NB4 (cell line): ENCODE measurements at regions not wholly inside any gene's neighbourhood (a gene's known extent, or its start where the extent isn't known, plus 50 kb on each side); places are given as distances from the start of the nearest gene placed in this dataset.

ENCODE experiments used
- DNase-seq: peaks from one replicate; pipeline ENCODE4 v3.0.0; 2010; ENCODE audit warnings: low read depth
- H3K4me3 ChIP-seq: one replicate; pipeline ENCODE4 v1.5.1; 2011; ENCODE audit warnings: mild to moderate bottlenecking, low read depth, low read length, moderate library complexity
- MYC ChIP-seq: IDR thresholded peaks from 2 replicates; pipeline ENCODE4 v1.6.1; 2011; ENCODE audit warnings: low read depth, low read length
- POLR2A ChIP-seq: IDR thresholded peaks from 2 replicates; pipeline ENCODE4 v1.6.1; 2011; ENCODE audit warnings: mild to moderate bottlenecking; ENCODE audit not compliant: insufficient read length; ENCODE audit errors: extremely low read depth
- TF ChIP-seq, protein P1 (sequence below): IDR thresholded peaks from 2 replicates; pipeline ENCODE4 v1.6.1; 2011; ENCODE audit warnings: low read depth, low read length
- TF ChIP-seq, protein P2 (sequence below): IDR thresholded peaks from one replicate; pipeline ENCODE4 v1.5.1; 2012; ENCODE audit warnings: low read depth, low read length

DNA sequence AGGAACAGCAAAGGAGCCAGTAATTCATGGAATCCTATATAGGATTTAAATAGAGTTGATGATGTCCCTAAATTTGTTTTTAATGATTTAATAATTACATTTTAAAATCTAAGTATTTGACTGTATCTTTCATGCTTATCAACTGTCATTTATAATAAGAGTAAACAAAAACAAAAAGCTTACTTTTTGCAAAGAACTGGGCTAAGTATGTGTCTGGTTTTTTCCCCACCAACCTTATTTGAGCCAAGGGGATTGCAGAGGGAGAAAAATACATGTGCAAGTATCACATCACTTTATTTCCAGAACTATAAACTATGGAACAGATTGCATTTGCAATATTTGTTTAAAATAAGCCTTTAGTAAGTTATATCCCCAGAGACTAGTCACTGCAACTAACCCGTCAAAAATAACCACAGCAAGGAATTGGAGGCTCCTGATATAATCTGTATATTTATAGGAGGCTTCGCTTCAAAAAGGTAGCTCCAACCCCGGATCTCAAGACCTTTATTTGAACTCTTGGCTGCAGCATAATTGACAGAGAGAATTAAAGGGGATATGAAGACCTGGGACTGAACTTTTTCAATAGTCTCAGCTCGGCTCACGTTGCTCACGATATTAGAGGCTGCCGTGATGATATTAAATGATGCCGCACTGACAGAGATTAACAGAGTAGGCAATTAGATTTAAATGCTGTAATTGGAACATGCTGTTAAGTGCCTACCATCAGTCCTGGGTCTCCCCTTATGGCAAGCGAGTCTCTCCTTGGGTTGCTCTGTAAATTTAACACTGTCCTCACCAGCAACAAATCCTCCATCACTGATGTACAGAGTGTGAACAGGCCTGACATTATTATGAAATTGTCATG lies 329.1 kb upstream of the NFIA start:
- H3K4me3 ChIP-seq = no peak overlapping the region
- TF ChIP-seq, protein P1, sequence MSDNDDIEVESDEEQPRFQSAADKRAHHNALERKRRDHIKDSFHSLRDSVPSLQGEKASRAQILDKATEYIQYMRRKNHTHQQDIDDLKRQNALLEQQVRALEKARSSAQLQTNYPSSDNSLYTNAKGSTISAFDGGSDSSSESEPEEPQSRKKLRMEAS = no peak
- no peak for TF ChIP-seq MYC
- TF ChIP-seq POLR2A = no peak
- TF ChIP-seq, protein P2, sequence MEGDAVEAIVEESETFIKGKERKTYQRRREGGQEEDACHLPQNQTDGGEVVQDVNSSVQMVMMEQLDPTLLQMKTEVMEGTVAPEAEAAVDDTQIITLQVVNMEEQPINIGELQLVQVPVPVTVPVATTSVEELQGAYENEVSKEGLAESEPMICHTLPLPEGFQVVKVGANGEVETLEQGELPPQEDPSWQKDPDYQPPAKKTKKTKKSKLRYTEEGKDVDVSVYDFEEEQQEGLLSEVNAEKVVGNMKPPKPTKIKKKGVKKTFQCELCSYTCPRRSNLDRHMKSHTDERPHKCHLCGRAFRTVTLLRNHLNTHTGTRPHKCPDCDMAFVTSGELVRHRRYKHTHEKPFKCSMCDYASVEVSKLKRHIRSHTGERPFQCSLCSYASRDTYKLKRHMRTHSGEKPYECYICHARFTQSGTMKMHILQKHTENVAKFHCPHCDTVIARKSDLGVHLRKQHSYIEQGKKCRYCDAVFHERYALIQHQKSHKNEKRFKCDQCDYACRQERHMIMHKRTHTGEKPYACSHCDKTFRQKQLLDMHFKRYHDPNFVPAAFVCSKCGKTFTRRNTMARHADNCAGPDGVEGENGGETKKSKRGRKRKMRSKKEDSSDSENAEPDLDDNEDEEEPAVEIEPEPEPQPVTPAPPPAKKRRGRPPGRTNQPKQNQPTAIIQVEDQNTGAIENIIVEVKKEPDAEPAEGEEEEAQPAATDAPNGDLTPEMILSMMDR = no peak
- no peak for DNase-seq

GRCh38 chr1:60751306-60751705 lies 331.1 kb upstream of the NFIA start:
- TF ChIP-seq, protein P1 = no peak
- TF ChIP-seq, protein P2 = no peak
- TF ChIP-seq MYC (no peak), POLR2A (no peak)
- no peak for DNase-seq
- no peak overlapping the region for H3K4me3 ChIP-seq

GRCh38 chr1:60747353-60747752 lies 335.0 kb upstream of the NFIA start:
- DNase-seq = no peak
- no peak overlapping the region for H3K4me3 ChIP-seq
- TF ChIP-seq, protein P2 = no peak
- TF ChIP-seq MYC (no peak), POLR2A (no peak)
- TF ChIP-seq, protein P1 = no peak

GRCh38 chr1:60746278-60746791 lies 336.0 kb upstream of the NFIA start:
- no peak for DNase-seq
- no peak for TF ChIP-seq POLR2A

GRCh38 chr1:60745484-60745883 lies 336.9 kb upstream of the NFIA start:
- no peak overlapping the region for H3K4me3 ChIP-seq
- DNase-seq = no peak
- TF ChIP-seq, protein P2 = no peak
- no peak for TF ChIP-seq POLR2A

More at GRCh38 chr1:60746278-60746791, 336.0 kb upstream of the NFIA start:
- H3K4me3 ChIP-seq = no peak overlapping the region

DNA sequence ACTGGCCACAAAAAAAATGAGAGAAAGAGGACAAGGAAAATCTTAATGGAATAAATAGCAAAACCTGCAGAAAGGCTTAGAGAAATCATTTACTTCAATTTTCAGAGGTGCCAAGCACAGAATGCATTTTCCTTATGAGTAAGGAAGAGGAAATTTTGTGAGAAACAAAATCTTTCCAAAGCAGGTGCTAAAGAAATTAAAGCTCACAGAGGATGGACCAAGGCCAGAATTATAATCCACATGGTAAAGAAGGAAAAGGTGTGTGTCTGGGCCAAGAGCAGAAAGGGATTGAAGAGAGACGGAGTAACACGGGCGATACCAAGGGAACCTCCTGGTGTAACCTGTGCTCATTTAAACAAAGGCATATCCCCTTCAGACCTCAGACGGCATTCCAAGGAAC lies 340.0 kb upstream of the NFIA start:
- TF ChIP-seq MYC (no peak), POLR2A (no peak)
- TF ChIP-seq, protein P1 = no peak
- TF ChIP-seq, protein P2 = no peak
- no peak for DNase-seq
- no peak overlapping the region for H3K4me3 ChIP-seq
